ENCODE measurements at regions not wholly inside any gene's neighbourhood (a gene's known extent, or its start where the extent isn't known, plus 50 kb on each side); places are given as distances from the start of the nearest gene placed in this dataset.

DNA sequence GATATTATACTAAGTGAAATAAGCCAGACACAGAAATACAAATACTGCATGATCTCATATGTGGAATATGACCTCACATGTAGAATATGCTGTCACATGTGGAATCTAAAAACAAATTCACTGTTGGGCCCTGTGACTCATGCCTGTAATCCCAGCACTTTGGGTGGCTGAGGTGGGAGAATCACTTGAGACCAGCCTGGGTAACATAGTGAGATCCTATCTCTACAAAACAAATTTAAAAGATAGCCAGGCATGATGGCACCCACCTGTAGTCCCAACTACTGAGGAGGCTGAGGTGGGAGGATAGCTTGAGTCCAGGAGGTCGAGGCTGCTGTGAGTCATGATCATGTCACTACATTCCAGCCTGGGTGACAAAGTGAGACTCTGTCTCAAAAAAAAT is 160.3 kb downstream of the PTEN start:
- DNase-seq (ENCODE audit: low read depth in 4 of 4, low spot score in 3 of 4), result no peak

DNA sequence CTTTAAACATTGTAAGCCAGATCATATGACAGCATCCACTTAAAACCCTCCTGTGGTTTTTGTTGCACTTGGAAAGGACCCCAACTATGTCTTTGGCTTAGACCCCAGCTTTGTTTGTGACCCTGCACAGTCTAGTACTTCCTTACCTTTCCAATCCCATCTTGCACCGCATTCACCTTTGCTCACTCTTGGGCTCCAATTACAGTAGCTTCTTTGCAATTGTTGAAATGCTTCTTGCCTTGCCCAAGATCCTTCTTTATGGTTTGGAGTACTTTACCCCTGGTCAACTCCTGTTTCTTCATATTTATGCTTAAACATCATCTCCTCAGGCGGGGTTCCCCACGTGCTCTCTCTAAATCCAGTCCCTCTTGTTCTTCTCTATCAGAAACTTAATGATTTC is 162.6 kb downstream of the PTEN start:
- DNase-seq (ENCODE audit: low read depth in 4 of 4, low spot score in 3 of 4), result no peak

GRCh38 chr10:88027570-88027969 is 164.1 kb downstream of the PTEN start:
- no peak for DNase-seq (ENCODE audit: low read depth in 4 of 4, low spot score in 3 of 4)

DNA sequence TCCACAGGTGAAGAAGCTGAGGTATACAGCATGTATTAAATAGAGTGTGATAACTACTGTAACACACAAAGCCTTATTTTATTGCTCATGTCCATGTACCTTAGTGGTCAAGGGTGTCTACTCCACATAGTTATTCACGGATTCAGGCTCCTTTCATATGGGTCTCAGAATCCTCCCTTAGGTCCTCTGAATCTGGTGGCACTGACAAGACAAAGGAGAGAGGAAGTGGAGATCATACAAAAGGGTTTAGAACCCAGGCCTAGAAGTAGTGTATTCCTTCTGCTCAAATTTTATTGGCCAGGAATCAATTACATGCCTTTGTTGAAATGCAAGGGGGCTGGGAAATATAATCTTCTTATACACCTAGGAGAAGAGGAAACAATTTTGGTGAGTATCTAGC is 164.6 kb downstream of the PTEN start:
- DNase-seq (ENCODE audit: low read depth in 4 of 4, low spot score in 3 of 4), result no peak

GRCh38 chr10:88028654-88029053 is 165.2 kb downstream of the PTEN start:
- no peak for DNase-seq (ENCODE audit: low read depth in 4 of 4, low spot score in 3 of 4)

- no peak for DNase-seq (ENCODE audit: low read depth in 4 of 4, low spot score in 3 of 4)
Observed at GRCh38 chr10:88032566-88032965, 169.1 kb downstream of the PTEN start.

- no peak for DNase-seq (ENCODE audit: low read depth in 4 of 4, low spot score in 3 of 4)
Observed at GRCh38 chr10:88033385-88033784, 170.0 kb downstream of the PTEN start.

GRCh38 chr10:88033793-88034192 is 170.4 kb downstream of the PTEN start:
- no peak for DNase-seq (ENCODE audit: low read depth in 4 of 4, low spot score in 3 of 4)

GRCh38 chr10:88036126-88036525 is 172.7 kb downstream of the PTEN start:
- DNase-seq (ENCODE audit: low read depth in 4 of 4, low spot score in 3 of 4), result no peak

DNA sequence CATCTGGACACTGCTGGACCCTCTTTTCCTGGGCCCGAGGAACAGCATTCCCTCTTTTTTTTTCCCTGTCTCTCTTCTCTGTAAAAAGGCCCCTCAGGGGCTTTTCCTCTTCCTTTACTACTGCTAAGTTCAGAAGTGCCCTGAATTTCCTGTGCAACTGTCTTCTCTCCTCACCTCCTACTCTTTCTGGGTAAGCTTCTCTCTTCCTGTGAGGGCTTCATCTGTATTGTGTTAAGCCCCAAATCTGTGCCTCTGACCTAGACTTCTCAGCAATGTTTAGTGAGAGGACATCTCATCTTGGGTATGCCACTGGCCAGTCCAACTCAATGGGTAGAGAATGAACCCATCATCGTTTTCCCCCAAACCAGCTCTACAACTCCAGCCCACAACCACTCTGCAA is 174.2 kb downstream of the PTEN start:
- DNase-seq (ENCODE audit: low read depth in 4 of 4, low spot score in 3 of 4), result no peak

DNA sequence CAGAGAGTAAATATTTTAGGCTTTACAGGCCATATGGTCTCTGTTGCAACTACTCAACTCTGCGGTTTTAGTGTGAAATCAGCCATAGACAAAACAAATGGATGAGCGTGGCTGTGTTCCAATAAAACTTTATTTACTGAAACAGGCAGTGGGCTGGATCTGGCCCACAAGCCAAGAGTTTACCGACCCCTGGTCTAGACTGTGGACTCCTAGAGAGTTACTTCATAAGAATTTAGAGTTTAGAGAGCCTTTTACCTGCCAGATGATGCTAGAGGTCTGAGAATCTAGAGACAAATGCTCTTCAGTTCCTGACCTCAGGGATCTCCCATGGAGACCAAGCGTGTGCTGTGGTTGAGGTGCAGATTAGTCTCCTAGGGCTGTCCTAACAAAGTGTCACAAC is 174.8 kb downstream of the PTEN start:
- no peak for DNase-seq (ENCODE audit: low read depth in 4 of 4, low spot score in 3 of 4)

DNA sequence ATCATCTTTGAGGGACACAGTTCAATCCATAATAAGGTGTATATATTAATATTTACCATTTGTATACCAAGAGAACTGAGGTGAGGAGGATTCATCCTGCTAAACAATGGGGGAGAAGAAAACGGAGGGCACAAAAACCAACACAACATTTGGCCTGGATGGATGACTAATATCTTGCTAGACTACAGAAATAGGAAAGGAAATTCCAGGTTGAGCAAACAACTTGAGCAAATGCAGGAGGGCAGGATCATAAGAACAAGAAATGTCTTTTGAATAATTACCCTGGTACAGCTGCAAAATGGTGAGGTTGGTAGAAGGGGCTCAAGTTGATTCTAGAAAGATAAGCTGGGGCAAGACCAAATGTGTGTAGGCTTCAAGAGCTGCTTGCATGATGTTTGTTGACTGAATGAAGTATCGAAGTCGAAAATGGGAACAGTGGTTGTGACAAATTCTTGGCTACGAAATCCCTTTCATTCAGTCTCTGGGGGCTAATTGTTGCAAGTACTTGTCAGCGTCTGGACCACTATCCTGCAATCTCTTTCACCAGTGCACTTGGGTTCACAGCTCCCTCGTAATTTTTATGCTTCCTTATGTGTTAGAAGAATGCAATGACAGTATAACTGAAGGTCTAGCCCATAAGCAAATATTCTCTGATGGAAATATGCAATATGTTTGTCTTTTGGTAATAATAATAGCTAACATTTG is 176.2 kb downstream of the PTEN start:
- DNase-seq (ENCODE audit: low read depth in 4 of 4, low spot score in 3 of 4), result no peak

DNA sequence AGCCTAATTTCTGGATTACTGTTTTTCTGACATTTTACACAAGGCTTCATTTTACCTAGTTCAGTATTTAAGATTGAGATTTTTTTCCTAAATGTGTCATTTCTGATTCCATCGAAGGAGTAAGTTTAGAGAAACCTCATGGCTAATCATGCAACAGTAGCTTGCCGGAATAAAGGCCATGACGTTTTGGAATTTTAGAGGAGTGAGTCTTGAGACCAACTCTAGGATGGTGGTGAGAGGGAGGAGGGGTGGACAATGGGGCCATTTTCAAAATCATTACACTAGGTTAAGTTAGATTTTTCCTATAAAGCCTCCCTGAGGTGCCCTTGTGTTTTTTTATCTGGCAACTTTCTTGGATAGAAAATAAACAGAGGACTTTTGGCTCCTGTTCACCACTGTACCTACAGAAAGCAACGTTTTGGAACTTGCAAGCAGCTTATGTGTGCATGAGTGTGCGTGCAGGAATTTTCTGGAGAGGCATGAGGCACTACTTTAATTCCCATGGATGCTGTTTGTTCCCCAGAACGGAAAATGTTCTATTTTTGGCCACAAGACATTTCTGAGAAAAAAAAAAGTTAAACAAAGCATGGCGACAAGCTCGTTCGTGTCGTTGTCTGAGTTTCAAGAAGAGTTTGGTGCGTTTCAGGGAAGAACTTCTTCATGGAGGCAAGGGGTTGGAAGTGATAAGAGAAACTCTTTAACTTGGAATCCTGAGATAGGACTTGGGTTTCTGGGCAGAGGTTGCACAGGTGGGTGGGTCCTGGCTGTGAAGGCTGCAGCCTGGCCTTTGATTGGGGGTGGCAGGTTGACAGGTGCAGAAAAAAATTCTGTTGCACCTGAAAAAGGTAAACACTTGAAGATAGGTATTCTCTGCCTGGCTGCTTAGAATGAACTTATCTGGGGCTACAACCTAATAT is 178.1 kb downstream of the PTEN start:
- DNase-seq (ENCODE audit: low read depth in 4 of 4, low spot score in 3 of 4), result no peak

- no peak for DNase-seq (ENCODE audit: low read depth in 4 of 4, low spot score in 3 of 4)
Observed at GRCh38 chr10:88042160-88043100, 179.0 kb downstream of the PTEN start.

- DNase-seq (ENCODE audit: low read depth in 4 of 4, low spot score in 3 of 4), result no peak
Observed at GRCh38 chr10:88045096-88045495, 181.7 kb downstream of the PTEN start.

DNA sequence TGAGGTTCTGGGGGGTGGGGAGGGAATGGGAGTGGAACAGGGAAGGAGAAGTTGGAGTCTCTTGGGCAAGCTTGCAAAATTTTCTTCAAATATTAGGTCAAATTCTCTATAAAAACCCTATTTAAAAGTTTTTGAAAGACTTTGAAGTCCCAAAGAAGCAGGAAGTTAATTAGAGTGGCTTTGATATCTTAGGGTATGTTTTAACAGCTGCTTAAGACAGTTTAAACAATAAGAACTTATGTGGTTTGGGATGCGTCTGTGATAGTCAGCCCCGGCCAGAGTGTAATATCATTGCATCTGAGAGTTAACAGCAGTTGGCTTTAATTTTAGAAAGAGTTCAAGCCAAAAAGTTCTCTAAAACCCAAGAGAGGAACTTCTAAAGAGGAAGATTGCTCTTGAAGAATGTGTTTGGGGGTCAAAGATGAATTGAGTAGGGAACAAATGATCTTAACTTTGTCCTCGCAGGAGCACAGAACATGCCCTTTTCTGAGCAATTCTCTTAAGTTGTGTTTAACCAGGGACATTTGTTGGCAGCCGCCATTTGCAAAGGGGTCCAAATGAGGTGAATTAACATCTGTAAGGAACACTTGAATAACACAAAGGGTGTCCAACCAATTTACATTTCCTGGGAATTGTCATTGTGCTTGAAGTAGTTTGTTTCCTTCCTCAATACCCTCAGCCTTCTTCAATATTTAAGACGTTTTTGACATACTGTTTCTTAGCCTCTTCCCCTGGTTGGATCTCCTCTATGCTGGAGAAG is 182.4 kb downstream of the PTEN start:
- peak in 1 of 4 donors; percentile 25 for DNase-seq (ENCODE audit: low read depth in 4 of 4, low spot score in 3 of 4)

- DNase-seq (ENCODE audit: low read depth in 4 of 4, low spot score in 3 of 4), result no peak
Observed at GRCh38 chr10:88047579-88047978, 184.2 kb downstream of the PTEN start.

DNA sequence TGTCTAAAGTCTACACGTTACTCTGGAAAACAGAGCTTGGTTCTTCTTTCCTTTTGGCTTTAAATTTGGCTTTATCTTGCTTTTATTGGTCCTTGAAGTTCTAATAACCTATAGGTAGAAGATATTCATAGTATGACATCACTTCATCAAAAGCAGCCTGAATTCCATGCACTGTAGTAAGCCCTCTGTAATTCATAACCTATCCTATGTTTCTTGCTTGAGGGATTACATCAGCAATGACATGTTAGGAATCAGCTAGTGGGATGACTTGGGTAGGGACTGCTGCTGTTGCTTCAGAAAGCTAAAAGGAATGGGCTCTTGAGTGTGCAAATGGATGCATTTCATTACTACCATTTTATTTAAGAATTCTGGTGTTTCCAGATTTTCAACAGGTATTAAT is 184.9 kb downstream of the PTEN start:
- no peak for DNase-seq (ENCODE audit: low read depth in 4 of 4, low spot score in 3 of 4)

GRCh38 chr10:88049204-88049603 is 185.8 kb downstream of the PTEN start:
- no peak for DNase-seq (ENCODE audit: low read depth in 4 of 4, low spot score in 3 of 4)

DNA sequence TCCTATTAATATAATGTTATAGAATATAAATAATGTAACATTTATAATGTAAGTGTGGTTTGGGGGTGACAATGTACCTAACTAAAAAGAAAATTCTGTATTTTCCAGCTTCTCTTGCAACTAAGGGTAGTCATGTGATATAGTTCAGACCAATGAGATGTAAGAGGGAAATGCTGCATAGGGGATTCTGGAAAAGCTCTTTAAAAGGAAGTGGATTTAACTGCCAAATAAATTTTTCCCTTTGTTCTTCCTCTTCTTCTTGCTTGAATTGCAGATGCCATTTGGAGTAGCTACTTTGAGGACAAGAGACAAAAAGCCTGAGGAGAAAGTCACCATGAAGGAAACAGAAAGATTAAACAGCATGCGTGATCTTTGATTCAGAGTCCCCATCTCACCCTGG is 194.3 kb downstream of the PTEN start:
- no peak for DNase-seq (ENCODE audit: low read depth in 4 of 4, low spot score in 3 of 4)
